ENCODE measurements at regions not wholly inside any gene's neighbourhood (a gene's known extent, or its start where the extent isn't known, plus 50 kb on each side); places are given as distances from the start of the nearest gene placed in this dataset.

GRCh38 chr12:92439420-92439805 lies 263.4 kb upstream of the PLEKHG7 start:
- TF ChIP-seq EZH2 (IDR thresholded peaks at IDR 0.05) (no peak), POLR2AphosphoS5 (IDR thresholded peaks at IDR 0.05; ENCODE audit: borderline replicate concordance, low read depth, low read length) (no peak), FOXP2 (optimal IDR thresholded peaks at IDR 0.05; ENCODE audit: control extremely low read depth, extremely low read length, insufficient read depth) (no peak)
